K562 (cell line): ENCODE measurements at regions not wholly inside any gene's neighbourhood (a gene's known extent, or its start where the extent isn't known, plus 50 kb on each side); places are given as distances from the start of the nearest gene placed in this dataset.

ENCODE experiments used
- ATAC-seq: fragments of 200-7000 bp; cut with Tn5 transposase; 3 replicates; pipeline ENCODE4 v1.9.1; 2020; ENCODE audit warnings: moderate library complexity
- BruUV-seq: library from RNA; stranded (reverse); fragments of 400-500 nt; replicated peaks from 2 replicates; lab custom pipeline; 2021; lab: Mats Ljungman, UMichigan
- CTCF ChIA-PET: fragments of 300-600 bp; formaldehyde crosslinking; extraction: SDS; loops from one replicate; lab custom pipeline; 2021; ENCODE audit warnings: low intra/inter-chr PET ratio; lab: Yijun Ruan, JAX
- POLR2A ChIA-PET: fragments of 300-600, 350-650 bp; sonication (Branson Sonifier 250); formaldehyde crosslinking; extraction: SDS; loops from one replicate; lab custom pipeline; 2021; ENCODE audit warnings: antibody characterized with exemption, inconsistent platforms; lab: Yijun Ruan, JAX
- DNase-seq, 4 experiments: peaks; one replicate each; pipeline versions ENCODE4 v3.0.0 to v3.0.0-alpha.2; 2011 to 2018; ENCODE audit warnings: low spot score in 3 of 4, mixed read lengths in 3 of 4; ENCODE audit errors: extremely low read depth in 1 of 4
- FAIRE-seq: peaks from 2 replicates; lab custom pipeline; 2011; peaks lifted over from hg19 to GRCh38; lab: Jason Lieb, UNC
- H2AFZ ChIP-seq: 2 replicates; pipeline ENCODE4 v1.6.0; 2011; ENCODE audit warnings: low read depth, low read length, control low read depth, inconsistent platforms
- H3K27ac ChIP-seq: fragments of 200-600 bp; 3 replicates; pipeline ENCODE4 v1.8.0; 2011; ENCODE audit warnings: low read depth, mild to moderate bottlenecking, control low read depth, inconsistent platforms, low read length, moderate library complexity, mixed read lengths; ENCODE audit errors: extremely low read depth
- H3K27me3 ChIP-seq, 2 experiments: fragments of 300-600 bp in 1 of 2; 2 replicates in 1 of 2; 3 replicates in 1 of 2; pipeline versions ENCODE4 v1.6.0 to v1.8.0; 2011; ENCODE audit warnings: inconsistent platforms in 2 of 2, low read length in 2 of 2, mild to moderate bottlenecking in 1 of 2, mixed read lengths in 1 of 2, moderate library complexity in 1 of 2; ENCODE audit not compliant: control insufficient read depth in 2 of 2, insufficient read depth in 2 of 2
- H3K36me3 ChIP-seq: fragments of 300-600 bp; 3 replicates; pipeline ENCODE4 v1.8.0; 2011; ENCODE audit warnings: mild to moderate bottlenecking, low read length, inconsistent platforms; ENCODE audit not compliant: control insufficient read depth, insufficient read depth
- H3K4me1 ChIP-seq, 2 experiments: fragments of 200-600 bp in 1 of 2; replicated peaks in 1 of 2; 2 replicates in 1 of 2; 3 replicates in 1 of 2; pipeline versions ENCODE4 v1.5.1 to v1.8.0; 2011; ENCODE audit warnings: inconsistent platforms in 2 of 2, low read length in 2 of 2, mild to moderate bottlenecking in 1 of 2, mixed read lengths in 1 of 2, moderate library complexity in 1 of 2; ENCODE audit not compliant: control insufficient read depth in 2 of 2, insufficient read depth in 2 of 2
- H3K4me2 ChIP-seq: 2 replicates; pipeline ENCODE4 v1.6.1; 2011; ENCODE audit warnings: low read length, control low read depth, inconsistent platforms, mixed read lengths; ENCODE audit not compliant: insufficient read depth
- H3K4me3 ChIP-seq: fragments of 200-600 bp; sonication (generic), shearing (Covaris generic); 2 replicates; pipeline ENCODE4 v1.5.1; 2016; ENCODE audit warnings: control low read depth, inconsistent platforms
- H3K79me2 ChIP-seq: fragments of 200-600 bp; 3 replicates; pipeline ENCODE4 v1.8.0; 2011; ENCODE audit warnings: low read length, inconsistent platforms; ENCODE audit not compliant: control insufficient read depth, insufficient read depth
- H3K9ac ChIP-seq, 2 experiments: 2 replicates each; pipeline versions ENCODE4 v1.6.0 to v1.6.1; 2011; ENCODE audit warnings: low read depth in 2 of 2, low read length in 2 of 2, control low read depth in 1 of 2, inconsistent platforms in 1 of 2, mild to moderate bottlenecking in 1 of 2, mixed read lengths in 1 of 2; ENCODE audit not compliant: insufficient read depth in 1 of 2
- H3K9me1 ChIP-seq: one replicate; pipeline ENCODE4 v1.6.0; 2011; ENCODE audit warnings: inconsistent platforms, mild to moderate bottlenecking, low read length, moderate library complexity; ENCODE audit not compliant: control insufficient read depth, insufficient read depth
- H3K9me3 ChIP-seq: replicated peaks from 2 replicates; pipeline ENCODE4 v1.5.1; 2011; ENCODE audit warnings: low read depth, low read length, inconsistent platforms; ENCODE audit not compliant: control insufficient read depth, insufficient read depth
- H4K20me1 ChIP-seq: replicated peaks from 2 replicates; pipeline ENCODE4 v1.6.1; 2011; ENCODE audit warnings: low read length, inconsistent platforms, mixed read lengths; ENCODE audit not compliant: control insufficient read depth, insufficient read depth
- CREB3L1 ChIP-seq: fragments of 450-650 bp; IDR thresholded peaks from 2 replicates; pipeline ENCODE4 v1.6.1; 2014; ENCODE audit warnings: low read depth, mild to moderate bottlenecking, moderate library complexity, borderline replicate concordance
- FIP1L1 ChIP-seq: fragments of 200-400 bp; formaldehyde crosslinking; IDR thresholded peaks from 2 replicates; pipeline ENCODE4 v1.6.1; 2018; ENCODE audit warnings: mild to moderate bottlenecking, low read depth, low read length; ENCODE audit not compliant: poor library complexity, severe bottlenecking
- LCOR ChIP-seq: sonication (generic); formaldehyde crosslinking; IDR thresholded peaks from 2 replicates; pipeline ENCODE4 v1.8.0; 2022; ENCODE audit warnings: mild to moderate bottlenecking, missing genetic modification reagents
- MTA1 ChIP-seq: fragments of 450-650 bp; IDR thresholded peaks from 2 replicates; pipeline ENCODE4 v1.6.1; 2017; ENCODE audit warnings: borderline replicate concordance
- PURB ChIP-seq: sonication (generic); formaldehyde crosslinking; IDR thresholded peaks from 2 replicates; pipeline ENCODE4 v1.9.0; 2021; ENCODE audit warnings: low read depth, mild to moderate bottlenecking, missing genetic modification reagents
- XRCC3 ChIP-seq: fragments of 450-650 bp; IDR thresholded peaks from 2 replicates; pipeline ENCODE4 v1.6.1; 2017; ENCODE audit warnings: mild to moderate bottlenecking, moderate library complexity
- ZNF316 ChIP-seq: fragments of 450-650 bp; IDR thresholded peaks from 2 replicates; pipeline ENCODE4 v1.6.1; 2016
- WGBS: fragments of 100-300 bp; shearing (Covaris generic); methylation state at CpG from one replicate; pipeline ENCODE4 v1.1.6; 2016; ENCODE audit warnings: low coverage, mixed read lengths; ENCODE audit not compliant: insufficient coverage; ENCODE audit errors: missing lambda C conversion rate; 5-methylcytosine and 5-hydroxymethylcytosine counted together
- in situ Hi-C: fragments of 300-500 bp; cut with MboI; formaldehyde crosslinking; loops from 4 replicates; pipeline ENCODE4 v1.15.0; 2018; ENCODE audit warnings: inconsistent platforms, mixed read lengths
- intact Hi-C: fragments of 100-400 bp; cut with micrococcal nuclease; formaldehyde crosslinking; loops from 2 replicates; pipeline ENCODE4 v1.14.2; 2022

- in situ Hi-C loops = no loop called here
- BruUV-seq = no TSS peak
- 38% methylated on average over 1 of the region's 1 CpG for WGBS
- no peak for TF ChIP-seq LCOR (CRISPR knock-in tag)
- no peak for TF ChIP-seq PURB (CRISPR knock-in tag)
- TF ChIP-seq XRCC3 = no peak
- TF ChIP-seq MTA1 = no peak
- TF ChIP-seq CREB3L1 = no peak
- TF ChIP-seq ZNF316 = no peak
- no peak for TF ChIP-seq FIP1L1
- ATAC-seq = no peak
- no peak overlapping the region for H2AFZ ChIP-seq
- FAIRE-seq = no peak
- H3K27ac ChIP-seq = no peak overlapping the region
- intact Hi-C loops = no loop called here
- no peaks in the 10 kb centered on the region for H3K9me1 ChIP-seq
- H3K36me3 ChIP-seq = no peaks in the 10 kb centered on the region
- no peak overlapping the region for H3K9ac ChIP-seq
- H3K27me3 ChIP-seq = no peaks in the 10 kb centered on the region
- no peak overlapping the region for H3K4me3 ChIP-seq
- no peaks in the 10 kb centered on the region for H3K79me2 ChIP-seq
- no peaks in the 10 kb centered on the region for H4K20me1 ChIP-seq
- H3K4me2 ChIP-seq = no peak overlapping the region
- POLR2A ChIA-PET = no interaction called here
- no peak for DNase-seq
- no peaks in the 10 kb centered on the region; the same call in 1 of the 2 replicates for H3K9me3 ChIP-seq
- H3K4me1 ChIP-seq = no peaks in the 10 kb centered on the region
- CTCF ChIA-PET = no interaction called here
Measured at GRCh38 chr17:53724726-53725125, 98.0 kb upstream of the KIF2B start.
